ENCODE measurements at regions not wholly inside any gene's neighbourhood (a gene's known extent, or its start where the extent isn't known, plus 50 kb on each side); places are given as distances from the start of the nearest gene placed in this dataset.
"Not testable (repeated sequence)": the region's sequence is repeated elsewhere in the genome, so short reads cannot be mapped to it uniquely, and the experiment has no call there.

- no peak for DNase-seq (ENCODE audit: low read depth)
Measured at GRCh38 chr10:2920168-2920567, 147.2 kb upstream of the PFKP start.

- DNase-seq (ENCODE audit: low read depth), result no peak
Measured at GRCh38 chr10:2919016-2919415, 148.3 kb upstream of the PFKP start.

- no peak for DNase-seq (ENCODE audit: low read depth)
Measured at GRCh38 chr10:2918489-2918888, 148.9 kb upstream of the PFKP start.

GRCh38 chr10:2917926-2918325 lies 149.4 kb upstream of the PFKP start:
- DNase-seq (ENCODE audit: low read depth), result no peak

- no peak for DNase-seq (ENCODE audit: low read depth)
Measured at GRCh38 chr10:2915412-2915811, 151.9 kb upstream of the PFKP start.

- no peak for DNase-seq (ENCODE audit: low read depth)
Measured at GRCh38 chr10:2914741-2915140, 152.6 kb upstream of the PFKP start.

GRCh38 chr10:2913474-2913873 lies 153.9 kb upstream of the PFKP start:
- DNase-seq (ENCODE audit: low read depth), result no peak

GRCh38 chr10:2910656-2911055 lies 156.7 kb upstream of the PFKP start:
- DNase-seq (ENCODE audit: low read depth), result no peak

GRCh38 chr10:2909921-2910320 lies 157.4 kb upstream of the PFKP start:
- no peak for DNase-seq (ENCODE audit: low read depth)

- no peak for DNase-seq (ENCODE audit: low read depth)
Measured at GRCh38 chr10:2908851-2909630, 158.3 kb upstream of the PFKP start.

- DNase-seq (ENCODE audit: low read depth), result no peak
Measured at GRCh38 chr10:2906974-2907373, 160.4 kb upstream of the PFKP start.

GRCh38 chr10:2905851-2906250 lies 161.5 kb upstream of the PFKP start:
- no peak for DNase-seq (ENCODE audit: low read depth)

GRCh38 chr10:2900530-2900929 lies 166.8 kb upstream of the PFKP start:
- DNase-seq (ENCODE audit: low read depth), result no peak

GRCh38 chr10:2899246-2899951 lies 167.9 kb upstream of the PFKP start:
- DNase-seq (ENCODE audit: low read depth), result no peak

- no peak for DNase-seq (ENCODE audit: low read depth)
Measured at GRCh38 chr10:2898509-2898860, 168.9 kb upstream of the PFKP start.

GRCh38 chr10:2897619-2898508 lies 169.5 kb upstream of the PFKP start:
- DNase-seq (ENCODE audit: low read depth), result no peak

GRCh38 chr10:2896334-2896733 lies 171.0 kb upstream of the PFKP start:
- not testable (repeated sequence) for DNase-seq (ENCODE audit: low read depth)

GRCh38 chr10:2895594-2896196 lies 171.7 kb upstream of the PFKP start:
- no peak for DNase-seq (ENCODE audit: low read depth)

GRCh38 chr10:2893991-2894390 lies 173.4 kb upstream of the PFKP start:
- no peak for DNase-seq (ENCODE audit: low read depth)

- DNase-seq (ENCODE audit: low read depth), result no peak
Measured at GRCh38 chr10:2893158-2893845, 174.0 kb upstream of the PFKP start.

GRCh38 chr10:2891770-2892124 lies 175.6 kb upstream of the PFKP start:
- no peak for DNase-seq (ENCODE audit: low read depth)

All from GM04504 (cell line).